H9 (cell line): ENCODE measurements at regions not wholly inside any gene's neighbourhood (a gene's known extent, or its start where the extent isn't known, plus 50 kb on each side); places are given as distances from the start of the nearest gene placed in this dataset.

ENCODE experiments used
- DNase-seq: peaks from one replicate; pipeline ENCODE4 v3.0.0-alpha.2; 2017
- H2AFZ ChIP-seq: one replicate; pipeline ENCODE4 v1.6.1; 2013; ENCODE audit warnings: mild to moderate bottlenecking, low read length, control low read depth, moderate library complexity
- H2AK5ac ChIP-seq: 2 replicates; pipeline ENCODE4 v1.6.1; 2013; ENCODE audit warnings: low read length, control low read depth, mixed read lengths; ENCODE audit not compliant: insufficient read length
- H2BK120ac ChIP-seq: one replicate; pipeline ENCODE4 v1.6.1; 2013; ENCODE audit warnings: low read depth, mild to moderate bottlenecking, low read length, control low read depth, inconsistent platforms; ENCODE audit not compliant: poor library complexity, severe bottlenecking
- H2BK12ac ChIP-seq: 2 replicates; pipeline ENCODE4 v1.6.1; 2013; ENCODE audit warnings: low read length, control low read depth, mixed read lengths, low read depth; ENCODE audit not compliant: insufficient read length
- H2BK15ac ChIP-seq: 2 replicates; pipeline ENCODE4 v1.6.1; 2013; ENCODE audit warnings: low read depth, low read length, control low read depth
- H2BK20ac ChIP-seq: one replicate; pipeline ENCODE4 v1.6.1; 2013; ENCODE audit warnings: low read depth, mild to moderate bottlenecking, low read length, control low read depth, inconsistent platforms; ENCODE audit not compliant: poor library complexity, severe bottlenecking
- H2BK5ac ChIP-seq: 2 replicates; pipeline ENCODE4 v1.6.1; 2013; ENCODE audit warnings: low read length, control low read depth, mixed read lengths; ENCODE audit not compliant: insufficient read length
- H3K14ac ChIP-seq: 2 replicates; pipeline ENCODE4 v1.6.1; 2013; ENCODE audit warnings: low read length, control low read depth; ENCODE audit not compliant: insufficient read depth
- H3K18ac ChIP-seq: 2 replicates; pipeline ENCODE4 v1.6.1; 2013; ENCODE audit warnings: low read depth, mild to moderate bottlenecking, mixed read lengths, low read length, control low read depth; ENCODE audit not compliant: insufficient read length
- H3K23ac ChIP-seq: 2 replicates; pipeline ENCODE4 v1.6.1; 2013; ENCODE audit warnings: low read length, control low read depth, mixed read lengths, low read depth; ENCODE audit not compliant: insufficient read length
- H3K23me2 ChIP-seq: 2 replicates; pipeline ENCODE4 v1.6.1; 2013; ENCODE audit warnings: low read depth, mild to moderate bottlenecking, mixed read lengths, low read length, control low read depth; ENCODE audit not compliant: insufficient read length, poor library complexity, severe bottlenecking
- H3K27ac ChIP-seq: 2 replicates; pipeline ENCODE4 v1.5.1; 2013; ENCODE audit warnings: low read length, control low read depth, mixed read lengths, low read depth; ENCODE audit not compliant: insufficient read length
- H3K27me3 ChIP-seq: 2 replicates; pipeline ENCODE4 v1.6.1; 2013; ENCODE audit warnings: low read length, control low read depth, inconsistent platforms; ENCODE audit not compliant: insufficient read depth
- H3K4ac ChIP-seq: 2 replicates; pipeline ENCODE4 v1.6.1; 2013; ENCODE audit warnings: low read depth, mild to moderate bottlenecking, control low read depth, inconsistent platforms, low read length, moderate library complexity
- H3K4me1 ChIP-seq: 2 replicates; pipeline ENCODE4 v1.6.1; 2013; ENCODE audit warnings: low read length, control low read depth, inconsistent platforms; ENCODE audit not compliant: insufficient read depth
- H3K4me2 ChIP-seq: 2 replicates; pipeline ENCODE4 v1.6.1; 2013; ENCODE audit warnings: low read length, control low read depth, mixed read lengths; ENCODE audit not compliant: insufficient read length, insufficient read depth
- H3K56ac ChIP-seq: 2 replicates; pipeline ENCODE4 v1.6.1; 2013; ENCODE audit warnings: low read depth, mild to moderate bottlenecking, mixed read lengths, low read length, control low read depth; ENCODE audit not compliant: insufficient read length
- H3K79me1 ChIP-seq: 2 replicates; pipeline ENCODE4 v1.6.1; 2013; ENCODE audit warnings: low read depth, mild to moderate bottlenecking, moderate library complexity, low read length, control low read depth, inconsistent platforms; ENCODE audit not compliant: insufficient read depth, poor library complexity, severe bottlenecking
- H3K79me2 ChIP-seq: 2 replicates; pipeline ENCODE4 v1.6.1; 2013; ENCODE audit warnings: low read length, control low read depth, inconsistent platforms; ENCODE audit not compliant: insufficient read depth
- H3K9ac ChIP-seq: 2 replicates; pipeline ENCODE4 v1.6.1; 2013; ENCODE audit warnings: low read length, control low read depth, mixed read lengths; ENCODE audit not compliant: insufficient read length; ENCODE audit errors: extremely low read depth
- H3K9me3 ChIP-seq: one replicate; pipeline ENCODE4 v1.6.1; 2013; ENCODE audit warnings: low read depth, low read length, inconsistent platforms; ENCODE audit not compliant: control insufficient read depth
- H3T11ph ChIP-seq: one replicate; pipeline ENCODE4 v1.6.1; 2013; ENCODE audit warnings: mild to moderate bottlenecking, low read length, control low read depth, inconsistent platforms
- H4K20me1 ChIP-seq: one replicate; pipeline ENCODE4 v1.6.1; 2013; ENCODE audit not compliant: control insufficient read depth, insufficient read length, insufficient read depth
- H4K5ac ChIP-seq: 2 replicates; pipeline ENCODE4 v1.6.1; 2013; ENCODE audit warnings: low read depth, mild to moderate bottlenecking, mixed read lengths, low read length, control low read depth; ENCODE audit not compliant: insufficient read length
- H4K8ac ChIP-seq: replicated peaks from 2 replicates; pipeline ENCODE4 v1.6.1; 2013; ENCODE audit warnings: low read length, control low read depth, mixed read lengths, low read depth; ENCODE audit not compliant: insufficient read length
- H4K91ac ChIP-seq: 2 replicates; pipeline ENCODE4 v1.6.1; 2013; ENCODE audit warnings: low read depth, mild to moderate bottlenecking, moderate library complexity, mixed read lengths, low read length, control low read depth; ENCODE audit not compliant: insufficient read length
- H3K27ac Mint-ChIP-seq, 3 experiments: 2 replicates in 2 of 3; 3 replicates in 1 of 3; pipeline ENCODE4 v1.8.0; 2020 to 2021; ENCODE audit warnings: mixed read lengths in 3 of 3, mild to moderate bottlenecking in 1 of 3, moderate library complexity in 1 of 3
- H3K27me3 Mint-ChIP-seq: 2 replicates; pipeline ENCODE4 v1.8.0; 2021; ENCODE audit warnings: low read depth, mild to moderate bottlenecking, moderate library complexity, mixed read lengths
- H3K36me3 Mint-ChIP-seq, 3 experiments: 2 replicates in 2 of 3; 3 replicates in 1 of 3; pipeline ENCODE4 v1.8.0; 2020 to 2021; ENCODE audit warnings: low read depth in 3 of 3, mixed read lengths in 3 of 3; ENCODE audit not compliant: insufficient read depth in 1 of 3
- H3K4me1 Mint-ChIP-seq, 2 experiments: 2 replicates each; pipeline ENCODE4 v1.8.0; 2020; ENCODE audit warnings: mixed read lengths in 2 of 2
- H3K4me3 Mint-ChIP-seq, 2 experiments: 2 replicates in 1 of 2; 3 replicates in 1 of 2; pipeline ENCODE4 v1.8.0; 2020 to 2021; ENCODE audit warnings: mild to moderate bottlenecking in 2 of 2, mixed read lengths in 2 of 2, moderate library complexity in 1 of 2
- H3K9me3 Mint-ChIP-seq, 2 experiments: 2 replicates in 1 of 2; 3 replicates in 1 of 2; pipeline ENCODE4 v1.8.0; 2020; ENCODE audit warnings: mild to moderate bottlenecking in 2 of 2, mixed read lengths in 2 of 2, moderate library complexity in 1 of 2
- CTCF ChIP-seq: fragments of 200-600 bp; sonication (generic); conservative IDR thresholded peaks from 3 replicates; pipeline ENCODE4 v1.8.0; 2021; ENCODE audit warnings: antibody characterized with exemption, mild to moderate bottlenecking
- WGBS: extraction: QIAGEN DNeasy Blood & Tissue Kit; methylation state at CpG from one replicate; pipeline ENCODE4 v1.1.7; 2013; ENCODE audit warnings: missing lambda C conversion rate, low lambda C conversion rate, mixed read lengths; ENCODE audit not compliant: insufficient read length; ENCODE audit errors: extremely low coverage; 5-methylcytosine and 5-hydroxymethylcytosine counted together

- WGBS: no CpG with 5 or more reads among the region's 7 CpGs
- Histone ChIP-seq H3K9ac (no peak overlapping the region), H3K23me2 (no peaks in the 10 kb centered on the region), H2BK20ac (no peak overlapping the region), H3K14ac (no peak overlapping the region), H3K23ac (no peak overlapping the region), H2AK5ac (no peak overlapping the region), H2BK15ac (no peak overlapping the region), H2AFZ (no peak overlapping the region), H3K9me3 (no peaks in the 10 kb centered on the region), H3K27ac (no peak overlapping the region), H3K4me2 (no peak overlapping the region), H3K56ac (no peak overlapping the region), H4K20me1 (no peaks in the 10 kb centered on the region), H4K5ac (no peak overlapping the region), H4K91ac (no peak overlapping the region), H3K79me1 (peaks cover 2% of the 10 kb centered on the region), H3K79me2 (no peaks in the 10 kb centered on the region), H2BK12ac (no peak overlapping the region), H3T11ph (no peak overlapping the region), H3K18ac (no peak overlapping the region), H2BK5ac (no peak overlapping the region), H3K4ac (no peak overlapping the region), H2BK120ac (no peak overlapping the region), H3K27me3 (no peaks in the 10 kb centered on the region), H4K8ac (no peak overlapping the region), H3K4me1 (no peaks in the 10 kb centered on the region)
- Mint-ChIP-seq H3K9me3 (no peaks in the 10 kb centered on the region), H3K36me3 (no peaks in the 10 kb centered on the region; a peak in 1 of 7 replicates), H3K4me3 (no peak overlapping the region), H3K4me1 (no peaks in the 10 kb centered on the region), H3K27me3 (no peaks in the 10 kb centered on the region), H3K27ac (no peak overlapping the region; a peak in 2 of 7 replicates)
- no peak for DNase-seq
- TF ChIP-seq CTCF: no peak
These were observed 286.8 kb upstream of the KLF14 start for GRCh38 chr7:131020759-131021261.
